H1 (cell line): ENCODE measurements at regions not wholly inside any gene's neighbourhood (a gene's known extent, or its start where the extent isn't known, plus 50 kb on each side); places are given as distances from the start of the nearest gene placed in this dataset.

Source experiments
- CTCF ChIA-PET: fragments of 300-600 bp; sonication (Branson Sonifier 250); formaldehyde crosslinking; loops from one replicate; lab custom pipeline; 2021; ENCODE audit not compliant: partially characterized antibody; lab: Charles Lee
- POLR2A ChIA-PET: fragments of 300-600 bp; sonication (Branson Sonifier 250); formaldehyde crosslinking; loops from one replicate; lab custom pipeline; 2021; ENCODE audit warnings: inconsistent platforms; ENCODE audit not compliant: partially characterized antibody; lab: Charles Lee
- DNase-seq, 2 experiments: peaks; one replicate each; pipeline versions ENCODE4 v3.0.0 to v3.0.0-alpha.2; 2010 to 2022; ENCODE audit warnings: low spot score in 2 of 2, low read depth in 1 of 2, mixed read lengths in 1 of 2
- FAIRE-seq: peaks from 2 replicates; lab custom pipeline; 2011; peaks lifted over from hg19 to GRCh38; lab: Jason Lieb, UNC
- H2AFZ ChIP-seq: 2 replicates; pipeline ENCODE4 v1.8.1; 2012; ENCODE audit warnings: low read length, inconsistent platforms
- H2AK5ac ChIP-seq: 2 replicates; pipeline ENCODE4 v1.6.1; 2013; ENCODE audit warnings: low read depth, low read length
- H2BK120ac ChIP-seq: replicated peaks from 2 replicates; pipeline ENCODE3; 2013; ENCODE audit warnings: low read depth, low read length, inconsistent platforms
- H2BK12ac ChIP-seq: 2 replicates; pipeline ENCODE4 v1.6.1; 2013; ENCODE audit warnings: low read depth, low read length
- H2BK15ac ChIP-seq: 2 replicates; pipeline ENCODE4 v1.6.1; 2013; ENCODE audit warnings: low read length
- H2BK20ac ChIP-seq: 2 replicates; pipeline ENCODE4 v1.6.1; 2013; ENCODE audit warnings: low read length
- H2BK5ac ChIP-seq: 2 replicates; pipeline ENCODE4 v1.6.1; 2013; ENCODE audit warnings: low read depth, low read length
- H3K14ac ChIP-seq: 2 replicates; pipeline ENCODE4 v1.6.1; 2013; ENCODE audit warnings: inconsistent platforms; ENCODE audit not compliant: insufficient read length
- H3K18ac ChIP-seq: 2 replicates; pipeline ENCODE4 v1.6.1; 2013; ENCODE audit warnings: low read length; ENCODE audit errors: extremely low read depth
- H3K23ac ChIP-seq: 2 replicates; pipeline ENCODE4 v1.6.1; 2013; ENCODE audit warnings: inconsistent platforms; ENCODE audit not compliant: insufficient read length
- H3K23me2 ChIP-seq: 2 replicates; pipeline ENCODE4 v1.6.1; 2013; ENCODE audit warnings: low read depth, low read length
- H3K27ac ChIP-seq: 2 replicates; pipeline ENCODE4 v1.6.1; 2011; ENCODE audit warnings: low read depth, low read length, inconsistent platforms
- H3K27me3 ChIP-seq, 4 experiments: replicated peaks in 1 of 4; 1 replicate in 1 of 4; 2 replicates in 3 of 4; pipeline versions ENCODE4 v1.6.1 to v1.8.1; 2011 to 2013; ENCODE audit warnings: low read length in 3 of 4, mild to moderate bottlenecking in 3 of 4, inconsistent platforms in 2 of 4, mixed read lengths in 2 of 4, moderate library complexity in 1 of 4; ENCODE audit not compliant: control insufficient read depth in 3 of 4, insufficient read depth in 3 of 4; ENCODE audit errors: extremely low read depth in 1 of 4
- H3K36me3 ChIP-seq, 4 experiments: 2 replicates each; pipeline versions ENCODE4 v1.6.1 to v1.8.1; 2011 to 2013; ENCODE audit warnings: mild to moderate bottlenecking in 4 of 4, low read length in 3 of 4, moderate library complexity in 2 of 4, control low read depth in 1 of 4, inconsistent platforms in 1 of 4; ENCODE audit not compliant: insufficient read depth in 4 of 4, control insufficient read depth in 2 of 4
- H3K4ac ChIP-seq: replicated peaks from 2 replicates; pipeline ENCODE3; 2013; ENCODE audit warnings: low read length, low read depth, mixed read lengths, inconsistent platforms; ENCODE audit not compliant: insufficient read length
- H3K4me1 ChIP-seq, 4 experiments: replicated peaks in 1 of 4; 1 replicate in 1 of 4; 2 replicates in 3 of 4; pipeline versions ENCODE4 v1.6.1 to v1.8.1; 2011 to 2013; ENCODE audit warnings: low read length in 3 of 4, inconsistent platforms in 2 of 4, mixed read lengths in 1 of 4; ENCODE audit not compliant: insufficient read depth in 4 of 4, control insufficient read depth in 3 of 4
- H3K4me2 ChIP-seq, 2 experiments: 2 replicates each; pipeline versions ENCODE4 v1.6.1 to v1.8.1; 2011 to 2013; ENCODE audit warnings: low read depth in 2 of 2, low read length in 2 of 2, control low read depth in 1 of 2, inconsistent platforms in 1 of 2, mild to moderate bottlenecking in 1 of 2; ENCODE audit not compliant: insufficient read depth in 1 of 2
- H3K4me3 ChIP-seq, 4 experiments: fragments of 200-600, 300-600 bp in 1 of 4; sonication (generic), shearing (Covaris generic), sonication (Bioruptor Twin) in 1 of 4; 2 replicates each; pipeline versions ENCODE4 v1.5.1 to v1.8.1; 2011 to 2016; ENCODE audit warnings: low read length in 4 of 4, low read depth in 3 of 4, control low read depth in 2 of 4, inconsistent platforms in 2 of 4, mild to moderate bottlenecking in 2 of 4, mixed read lengths in 1 of 4, moderate library complexity in 1 of 4; ENCODE audit not compliant: insufficient read depth in 2 of 4; ENCODE audit errors: extremely low read depth in 1 of 4
- H3K56ac ChIP-seq: replicated peaks from 2 replicates; pipeline ENCODE3; 2013; ENCODE audit warnings: low read depth, mild to moderate bottlenecking, mixed read lengths, low read length, inconsistent platforms; ENCODE audit not compliant: insufficient read length
- H3K79me1 ChIP-seq: 2 replicates; pipeline ENCODE4 v1.6.1; 2013; ENCODE audit warnings: low read depth, low read length, control low read depth
- H3K79me2 ChIP-seq, 2 experiments: 2 replicates each; pipeline versions ENCODE4 v1.6.1 to v1.8.1; 2012 to 2013; ENCODE audit warnings: low read length in 2 of 2, mild to moderate bottlenecking in 2 of 2, inconsistent platforms in 1 of 2; ENCODE audit not compliant: insufficient read depth in 2 of 2, control insufficient read depth in 1 of 2
- H3K9ac ChIP-seq, 4 experiments: replicated peaks in 1 of 4; 1 replicate in 1 of 4; 2 replicates in 3 of 4; pipeline versions ENCODE4 v1.6.1 to v1.8.1; 2011 to 2013; ENCODE audit warnings: low read depth in 3 of 4, low read length in 3 of 4, control low read depth in 2 of 4, mild to moderate bottlenecking in 2 of 4, moderate library complexity in 2 of 4, inconsistent platforms in 1 of 4; ENCODE audit errors: extremely low read depth in 1 of 4
- H3K9me3 ChIP-seq, 2 experiments: 2 replicates each; pipeline versions ENCODE4 v1.6.1 to v1.8.1; 2012 to 2013; ENCODE audit warnings: mild to moderate bottlenecking in 2 of 2, moderate library complexity in 2 of 2, control low read depth in 1 of 2, inconsistent platforms in 1 of 2, low read depth in 1 of 2, low read length in 1 of 2, mixed read lengths in 1 of 2; ENCODE audit not compliant: insufficient read depth in 2 of 2
- H4K20me1 ChIP-seq, 2 experiments: replicated peaks in 1 of 2; 2 replicates each; pipeline versions ENCODE3 to v1.8.1; 2011 to 2013; ENCODE audit warnings: inconsistent platforms in 2 of 2, low read length in 2 of 2, mild to moderate bottlenecking in 1 of 2; ENCODE audit not compliant: insufficient read depth in 2 of 2, control insufficient read depth in 1 of 2
- H4K5ac ChIP-seq: 2 replicates; pipeline ENCODE4 v1.6.1; 2013; ENCODE audit warnings: low read length, low read depth, mixed read lengths, inconsistent platforms; ENCODE audit not compliant: insufficient read length
- H4K8ac ChIP-seq: 2 replicates; pipeline ENCODE4 v1.8.0; 2013; ENCODE audit warnings: mild to moderate bottlenecking, moderate library complexity, low read length, inconsistent platforms; ENCODE audit not compliant: insufficient read depth; ENCODE audit errors: extremely low read depth
- H4K91ac ChIP-seq: replicated peaks from 2 replicates; pipeline ENCODE3; 2013; ENCODE audit warnings: low read length, mixed read lengths, inconsistent platforms; ENCODE audit not compliant: insufficient read length
- ASH2L ChIP-seq: fragments of 200-600, 300-600 bp; sonication (generic); IDR thresholded peaks from one replicate; pipeline ENCODE4 v1.7.1; 2017; ENCODE audit warnings: low read length
- BRCA1 ChIP-seq: IDR thresholded peaks from 2 replicates; pipeline ENCODE4 v1.6.1; 2012; ENCODE audit warnings: low read depth, low read length, improper control_type of control experiment
- CBX5 ChIP-seq: fragments of 300-800, 300-1000 bp; sonication (generic); IDR thresholded peaks from 2 replicates; pipeline ENCODE4 v1.7.1; 2016; ENCODE audit warnings: antibody characterized with exemption, low read length, low read depth
- CBX8 ChIP-seq: fragments of 300-800, 300-1000 bp; sonication (generic); IDR thresholded peaks from 2 replicates; pipeline ENCODE4 v1.7.1; 2016; ENCODE audit warnings: low read depth, low read length, borderline replicate concordance
- JUND ChIP-seq: IDR thresholded peaks from 2 replicates; pipeline ENCODE4 v1.6.1; 2011; ENCODE audit warnings: mild to moderate bottlenecking, improper control_type of control experiment, low read length
- POLR2AphosphoS5 ChIP-seq: IDR thresholded peaks from 2 replicates; pipeline ENCODE4 v1.6.1; 2011; ENCODE audit warnings: low read depth, low read length
- TAF7 ChIP-seq: optimal IDR thresholded peaks from 2 replicates; pipeline ENCODE3; 2011; ENCODE audit warnings: low read depth, mild to moderate bottlenecking, inconsistent platforms, low read length, moderate library complexity, borderline replicate concordance
- WGBS, 2 experiments: shearing (Covaris generic) in 1 of 2; methylation state at CpG; one replicate each; pipeline versions ENCODE4 v1.1.6 to v1.1.7; 2013 to 2015; ENCODE audit warnings: low lambda C conversion rate in 2 of 2, mixed read lengths in 2 of 2, inconsistent platforms in 1 of 2, low coverage in 1 of 2, missing lambda C conversion rate in 1 of 2; ENCODE audit not compliant: insufficient replicate concordance in 2 of 2, insufficient coverage in 1 of 2, insufficient read length in 1 of 2; ENCODE audit errors: extremely low coverage in 1 of 2, missing lambda C conversion rate in 1 of 2; 5-methylcytosine and 5-hydroxymethylcytosine counted together

- Histone ChIP-seq H2BK15ac (no peak overlapping the region), H3K14ac (no peak overlapping the region), H3K79me2 (no peaks in the 10 kb centered on the region), H3K79me1 (no peaks in the 10 kb centered on the region), H2AFZ (no peak overlapping the region), H3K56ac (no peak overlapping the region), H4K5ac (no peak overlapping the region), H3K23me2 (no peaks in the 10 kb centered on the region), H2AK5ac (no peak overlapping the region), H4K20me1 (no peaks in the 10 kb centered on the region), H3K18ac (no peak overlapping the region), H2BK120ac (no peak overlapping the region), H3K9ac (no peak overlapping the region), H3K9me3 (no peaks in the 10 kb centered on the region; a peak in 1 of 4 replicates), H2BK5ac (no peak overlapping the region), H3K27ac (no peak overlapping the region), H3K4me2 (no peak overlapping the region), H3K4me3 (no peak overlapping the region), H2BK20ac (no peak overlapping the region), H3K36me3 (no peaks in the 10 kb centered on the region), H3K4ac (no peak overlapping the region), H3K4me1 (no peaks in the 10 kb centered on the region), H3K23ac (no peak overlapping the region), H4K91ac (no peak overlapping the region), H4K8ac (no peak overlapping the region), H3K27me3 (no peaks in the 10 kb centered on the region), H2BK12ac (no peak overlapping the region)
- ChIA-PET POLR2A (no interaction called here), CTCF (no interaction called here)
- DNase-seq (no peak), FAIRE-seq (no peak)
- WGBS, 2 experiments: 100% methylated on average over 2 of the region's 2 CpGs; no CpG with 5 or more reads in 1 of the 2 experiments
- TF ChIP-seq BRCA1 (no peak), ASH2L (no peak), POLR2AphosphoS5 (no peak), CBX5 (no peak), CBX8 (no peak), JUND (no peak), TAF7 (no peak)
These were observed 250.9 kb downstream of the IRS1 start for GRCh38 chr2:226548732-226549131.
